ENCODE measurements at regions not wholly inside any gene's neighbourhood (a gene's known extent, or its start where the extent isn't known, plus 50 kb on each side); places are given as distances from the start of the nearest gene placed in this dataset.

- no peak for DNase-seq
Observed at GRCh38 chr18:51739044-51739666, 541.7 kb upstream of the MEX3C start.

DNA sequence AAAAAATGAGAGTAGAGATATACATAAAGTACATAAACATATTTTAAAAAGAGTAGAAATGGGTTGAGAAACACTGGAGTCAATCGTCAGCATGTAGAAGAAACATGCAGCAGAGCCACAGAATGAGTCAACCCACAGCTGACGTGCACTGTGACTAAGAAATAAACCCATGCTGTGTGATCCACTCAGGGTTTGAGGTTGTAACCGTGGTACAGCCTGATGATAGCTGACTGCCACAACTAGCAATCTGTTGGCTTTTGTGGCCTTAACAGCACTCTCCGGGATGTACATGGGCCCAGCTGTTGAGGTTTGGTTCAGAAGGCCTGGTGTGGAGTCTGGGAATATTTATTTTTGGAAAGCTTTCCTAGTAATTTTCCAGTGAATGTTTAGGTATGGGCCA lies 554.4 kb upstream of the MEX3C start:
- no peak for DNase-seq

DNA sequence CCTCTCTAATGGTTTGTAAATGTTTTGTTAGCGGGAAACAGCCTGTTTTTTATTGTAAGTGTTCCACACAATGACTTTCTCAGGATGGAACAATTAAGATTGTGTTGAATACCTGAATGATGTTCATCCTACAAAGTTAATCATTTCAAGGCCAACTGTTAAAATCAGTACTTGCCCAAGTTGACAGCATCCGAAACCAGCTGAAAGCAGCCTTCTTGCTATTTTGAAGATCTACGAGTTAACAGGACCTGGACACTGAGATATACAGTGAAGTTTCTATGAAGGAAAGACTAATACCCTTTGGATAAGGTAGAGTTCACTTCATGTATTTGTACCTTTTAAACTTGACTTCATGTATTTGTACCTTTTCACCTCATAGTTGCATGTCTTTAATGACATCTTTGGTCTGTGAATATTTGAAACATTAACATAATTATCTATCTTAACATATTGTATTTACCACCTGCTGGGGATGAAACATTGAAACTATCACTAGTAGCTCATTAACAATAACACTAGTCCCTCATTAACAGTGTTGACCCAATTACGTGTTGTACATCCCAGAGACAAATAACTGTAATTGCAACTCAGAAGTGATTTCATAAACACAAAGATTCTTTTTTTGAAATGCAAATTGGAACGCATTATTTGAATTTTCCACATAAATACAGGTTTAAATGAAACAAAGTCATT lies 556.0 kb upstream of the MEX3C start:
- DNase-seq: no peak

DNA sequence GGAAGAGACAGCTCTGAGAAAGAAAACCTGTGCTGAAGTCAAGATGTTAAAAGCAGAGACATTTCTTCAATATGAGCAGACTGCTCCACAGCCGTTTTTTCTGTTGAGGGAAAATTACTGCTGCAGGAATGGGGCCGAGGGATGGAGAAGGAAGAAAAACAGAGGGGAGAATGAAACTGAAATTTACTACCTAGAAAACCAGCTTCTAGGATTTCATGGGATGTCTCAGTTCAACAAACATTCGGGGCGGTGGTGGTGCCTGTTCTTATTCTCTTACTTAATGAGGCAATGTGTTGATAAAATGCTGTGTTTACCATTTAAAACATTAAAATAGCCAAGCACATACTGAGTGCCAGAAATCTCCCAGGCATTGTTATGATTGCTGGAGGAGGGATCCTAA lies 557.1 kb upstream of the MEX3C start:
- DNase-seq: no peak

DNA sequence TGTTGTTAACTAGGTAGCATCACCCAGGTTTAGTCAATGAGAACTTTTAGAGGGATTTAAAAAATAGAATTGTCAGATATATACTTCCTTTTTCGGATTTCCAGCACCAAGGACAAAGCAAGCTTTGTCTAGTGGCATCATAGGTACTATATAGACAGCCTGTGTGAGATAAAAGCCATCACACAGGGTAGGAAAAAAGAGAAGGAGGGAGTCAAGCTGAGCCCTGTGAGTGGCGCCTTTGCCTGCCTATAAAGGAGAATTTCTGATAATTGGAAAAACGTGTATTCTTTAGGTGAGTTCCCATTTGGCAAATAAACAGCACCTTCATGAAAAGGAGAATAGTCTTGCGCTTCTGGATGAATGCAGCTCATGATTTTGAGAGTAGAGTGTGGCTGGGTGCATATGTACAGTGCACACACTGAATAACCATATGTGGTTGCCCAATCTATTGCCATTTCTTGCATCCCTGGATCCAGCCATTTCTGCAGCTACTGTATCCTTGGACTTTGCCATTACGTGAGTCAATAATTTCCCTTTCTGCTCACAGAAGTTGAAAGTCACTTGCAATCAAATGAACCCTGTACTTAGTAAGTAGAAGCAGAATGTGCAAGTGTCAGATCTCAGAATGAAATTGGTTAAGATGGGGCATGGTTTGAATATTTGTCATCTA lies 559.9 kb upstream of the MEX3C start:
- no peak for DNase-seq

DNA sequence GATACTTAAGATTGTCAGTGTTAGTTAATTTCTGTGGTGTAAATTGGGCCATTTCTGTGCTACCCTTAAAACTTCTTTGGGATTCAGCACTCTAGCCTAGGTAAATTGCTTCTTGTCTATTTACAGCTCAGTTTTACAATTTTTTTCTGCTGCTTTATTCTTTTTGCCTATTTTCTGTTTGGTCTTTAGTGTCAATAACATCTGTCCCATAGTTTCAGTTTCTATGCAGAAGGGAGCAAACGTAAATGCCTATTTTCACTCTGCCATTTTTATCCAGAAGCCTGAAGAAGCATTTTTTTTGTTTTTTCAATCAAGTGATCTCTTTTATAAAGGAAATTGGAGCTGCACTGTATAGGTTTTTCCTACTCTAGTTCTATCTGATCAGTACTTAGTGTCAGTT lies 564.9 kb upstream of the MEX3C start:
- DNase-seq: no peak

DNA sequence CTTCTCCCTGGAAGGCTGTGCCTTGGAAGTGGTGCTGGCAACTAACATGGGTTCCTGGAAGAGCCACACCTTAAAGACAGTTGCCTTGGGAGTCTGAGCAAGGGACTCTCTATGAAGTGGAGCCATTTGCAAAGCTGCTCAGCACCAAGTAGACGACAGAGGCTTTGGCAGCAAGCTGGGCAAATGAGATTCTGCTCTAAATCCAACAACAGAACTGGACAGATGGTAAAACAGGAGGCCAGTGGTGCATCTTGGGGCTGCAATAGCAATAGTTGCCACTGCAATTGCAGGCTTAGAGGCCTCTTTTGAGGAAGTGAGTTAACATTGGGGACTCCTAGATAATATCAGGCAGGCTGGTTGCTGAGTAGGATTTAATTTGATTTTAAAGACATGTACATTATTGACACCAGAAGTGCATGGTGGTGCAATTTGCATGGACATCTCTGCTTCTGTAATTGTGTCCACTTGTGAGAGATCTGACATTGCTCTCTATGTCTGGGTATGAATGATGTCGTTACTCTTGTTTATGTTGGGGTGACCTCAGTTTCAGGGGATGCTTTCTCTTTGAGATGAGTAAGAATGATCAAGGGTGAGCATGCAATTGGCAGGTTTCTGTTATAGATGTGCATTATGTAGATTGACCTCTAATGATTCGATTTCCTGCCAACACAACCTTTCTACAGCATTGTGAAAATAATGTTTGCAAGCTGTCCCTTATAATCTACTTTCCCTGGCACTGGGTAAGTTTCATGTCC lies 568.3 kb upstream of the MEX3C start:
- DNase-seq: no peak

GRCh38 chr18:51767293-51767692 lies 569.8 kb upstream of the MEX3C start:
- no peak for DNase-seq

DNA sequence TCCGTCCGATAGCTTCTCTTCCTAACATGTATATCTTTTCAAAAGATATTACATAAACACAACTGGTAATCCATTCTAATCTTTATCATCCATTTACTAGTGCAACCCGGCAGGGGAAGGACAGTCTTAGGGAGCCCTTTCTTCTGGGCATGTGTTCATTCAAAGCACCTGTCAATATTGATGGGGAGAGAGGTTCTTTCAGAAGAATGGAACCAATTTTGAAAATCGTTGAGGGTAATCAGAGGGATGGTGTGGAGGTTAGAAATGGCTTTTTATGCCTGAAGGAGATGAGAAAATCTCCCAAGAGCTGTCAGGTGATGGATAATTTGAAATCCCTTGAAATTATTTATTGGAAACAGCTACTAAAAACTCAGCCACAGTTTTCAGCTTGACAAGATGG lies 561.9 kb upstream of the DCC start:
- DNase-seq: no peak

DNA sequence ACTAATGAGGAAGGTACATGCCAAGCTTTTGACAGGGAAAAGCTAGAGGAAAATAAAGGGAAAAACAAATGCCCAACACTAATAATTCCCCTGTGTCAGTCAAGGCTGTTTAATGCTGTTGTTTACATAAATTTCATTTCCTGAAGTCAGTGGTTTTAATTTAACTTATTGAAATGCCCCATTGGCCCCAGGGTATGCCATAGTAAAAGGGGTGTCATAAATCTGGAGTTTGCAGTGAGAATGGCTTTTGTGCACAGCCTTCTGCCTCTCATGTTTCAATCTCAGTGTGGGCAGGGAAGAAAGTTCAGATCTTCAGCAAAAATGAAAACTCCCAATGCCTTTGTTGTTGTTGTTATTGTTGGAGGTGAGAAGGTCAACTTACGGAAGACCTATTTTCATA lies 550.1 kb upstream of the DCC start:
- no peak for DNase-seq

DNA sequence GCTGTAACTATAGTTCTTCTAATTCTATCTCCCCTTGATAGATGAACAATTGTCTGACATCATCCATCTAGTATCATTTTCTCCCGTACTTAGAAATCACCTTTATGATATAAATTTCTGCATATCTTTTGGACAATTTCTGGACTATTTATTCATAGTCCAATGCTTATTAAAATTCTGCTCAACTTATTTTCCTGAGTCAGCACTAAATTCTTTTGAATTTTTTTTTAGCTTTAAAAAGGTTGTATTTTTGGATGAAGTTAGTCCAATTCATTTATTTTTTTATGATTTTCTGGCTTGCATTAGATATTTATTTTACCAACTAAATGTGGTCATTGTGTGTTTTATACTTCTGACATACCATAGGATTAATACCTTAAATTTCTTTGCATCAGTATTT lies 538.5 kb upstream of the DCC start:
- DNase-seq: no peak

- DNase-seq: no peak
Observed at GRCh38 chr18:51802569-51803428, 537.2 kb upstream of the DCC start.

- DNase-seq: no peak
Observed at GRCh38 chr18:51807336-51807735, 532.7 kb upstream of the DCC start.

GRCh38 chr18:51811883-51812282 lies 528.1 kb upstream of the DCC start:
- DNase-seq: no peak

DNA sequence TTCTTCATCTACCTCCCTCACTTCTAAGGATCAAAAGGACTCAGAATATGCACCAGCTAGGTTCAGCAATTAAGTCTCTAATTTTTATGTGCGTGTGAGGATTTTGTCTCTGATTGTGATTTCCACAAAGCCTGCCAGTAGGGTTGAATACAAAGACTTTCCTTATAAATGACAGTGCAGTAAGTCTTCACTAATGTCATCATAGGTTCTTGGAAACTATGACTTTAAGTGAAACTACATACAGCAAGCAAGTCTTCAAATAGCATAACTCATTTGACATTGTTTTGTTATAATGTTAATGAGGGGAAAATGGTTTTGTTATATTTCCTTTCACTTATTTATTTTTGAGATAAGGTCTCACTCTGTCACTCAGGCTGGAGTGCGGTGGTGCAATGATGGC lies 526.3 kb upstream of the DCC start:
- no peak for DNase-seq

DNA sequence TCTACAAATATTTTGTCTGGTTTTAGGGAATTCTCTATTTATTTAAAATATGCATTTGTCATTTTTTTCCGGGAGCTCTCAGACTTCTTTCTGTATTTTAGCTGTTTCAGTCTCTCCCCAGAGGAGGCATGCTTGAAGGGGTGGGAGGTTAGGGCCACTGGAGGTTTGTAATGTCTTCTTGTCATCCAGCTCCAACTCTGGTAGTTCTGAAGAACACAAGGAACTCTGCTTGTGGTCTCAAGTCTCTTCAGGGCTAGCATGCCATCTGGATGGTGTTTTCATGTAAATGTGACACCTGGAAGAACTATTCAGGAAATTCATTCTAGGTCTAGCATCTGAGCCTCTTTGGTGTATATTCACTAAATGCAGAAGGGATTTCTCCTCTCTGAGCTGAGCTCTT lies 518.4 kb upstream of the DCC start:
- DNase-seq: no peak

- no peak for DNase-seq
Observed at GRCh38 chr18:51824746-51825145, 515.3 kb upstream of the DCC start.

- no peak for DNase-seq
Observed at GRCh38 chr18:51833850-51834249, 506.1 kb upstream of the DCC start.

- DNase-seq: no peak
Observed at GRCh38 chr18:51848702-51849101, 491.3 kb upstream of the DCC start.

GRCh38 chr18:51852681-51853080 lies 487.3 kb upstream of the DCC start:
- no peak for DNase-seq

DNA sequence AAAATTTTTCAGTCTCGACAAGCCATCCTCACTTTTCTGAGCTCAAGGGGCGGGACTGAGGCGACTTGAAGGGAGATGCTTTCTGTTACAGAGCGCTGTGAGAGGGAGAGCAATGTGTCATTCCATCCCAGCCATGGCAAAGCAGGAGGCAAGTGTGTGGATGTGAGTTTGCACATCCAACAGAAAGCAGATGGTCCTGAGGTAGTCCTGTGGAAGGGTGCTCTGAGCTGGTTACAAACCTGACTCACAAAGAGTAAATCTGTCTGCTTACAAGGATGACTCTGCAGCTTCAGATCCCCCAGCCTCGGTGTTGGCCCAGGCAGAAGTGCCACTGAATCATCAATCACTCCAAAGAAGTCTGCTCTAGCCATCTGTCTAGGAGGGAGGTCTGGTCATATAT lies 482.0 kb upstream of the DCC start:
- no peak for DNase-seq

DNA sequence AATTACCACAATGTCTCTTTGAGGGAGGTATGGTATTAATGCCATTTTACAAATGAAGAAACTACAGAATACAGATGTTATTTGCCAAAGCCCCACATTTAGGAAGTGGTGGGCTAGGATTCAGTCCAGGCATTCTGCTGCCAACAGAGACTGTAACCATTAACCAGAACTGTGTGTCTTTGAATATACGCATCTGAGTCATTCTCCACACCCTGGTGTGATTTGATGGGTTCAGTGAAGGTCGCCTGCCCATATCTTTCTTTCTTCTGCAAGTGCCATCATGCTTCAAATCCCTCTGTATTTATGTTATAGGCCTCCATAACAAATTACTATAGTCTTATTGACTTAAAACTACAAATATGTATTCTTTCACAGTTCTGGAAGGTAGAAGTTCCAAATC lies 479.0 kb upstream of the DCC start:
- no peak for DNase-seq

All from inflammatory macrophage treated with lipopolysaccharide for 1 hour (primary cell).